Large intestine (tissue), 3 donors: ENCODE measurements at regions not wholly inside any gene's neighbourhood (a gene's known extent, or its start where the extent isn't known, plus 50 kb on each side); places are given as distances from the start of the nearest gene placed in this dataset.

Experiments used
- DNase-seq, 2 donors: peaks; one replicate each; pipeline versions ENCODE4 v3.0.0 to v3.0.0-alpha.2; 2013
- H3K27ac ChIP-seq: one replicate; pipeline ENCODE4 v1.5.1; 2013; ENCODE audit warnings: low read length
- H3K27me3 ChIP-seq: 2 replicates; pipeline ENCODE4 v1.6.1; 2013; ENCODE audit warnings: low read length; ENCODE audit not compliant: control insufficient read depth, insufficient read depth
- H3K36me3 ChIP-seq: 2 replicates; pipeline ENCODE4 v1.6.1; 2013; ENCODE audit warnings: low read length; ENCODE audit not compliant: control insufficient read depth, insufficient read depth
- H3K4me1 ChIP-seq: one replicate; pipeline ENCODE4 v1.6.1; 2013; ENCODE audit warnings: low read length; ENCODE audit not compliant: control insufficient read depth, insufficient read depth
- H3K4me3 ChIP-seq: one replicate; pipeline ENCODE4 v1.5.1; 2013; ENCODE audit warnings: low read length
- H3K9me3 ChIP-seq: one replicate; pipeline ENCODE4 v1.6.1; 2013; ENCODE audit warnings: mild to moderate bottlenecking, low read depth, low read length, moderate library complexity; ENCODE audit not compliant: control insufficient read depth
- WGBS: methylation state at CpG from one replicate; pipeline ENCODE4 v1.1.5; 2013; ENCODE audit warnings: low lambda C conversion rate; ENCODE audit not compliant: insufficient coverage; 5-methylcytosine and 5-hydroxymethylcytosine counted together

DNA sequence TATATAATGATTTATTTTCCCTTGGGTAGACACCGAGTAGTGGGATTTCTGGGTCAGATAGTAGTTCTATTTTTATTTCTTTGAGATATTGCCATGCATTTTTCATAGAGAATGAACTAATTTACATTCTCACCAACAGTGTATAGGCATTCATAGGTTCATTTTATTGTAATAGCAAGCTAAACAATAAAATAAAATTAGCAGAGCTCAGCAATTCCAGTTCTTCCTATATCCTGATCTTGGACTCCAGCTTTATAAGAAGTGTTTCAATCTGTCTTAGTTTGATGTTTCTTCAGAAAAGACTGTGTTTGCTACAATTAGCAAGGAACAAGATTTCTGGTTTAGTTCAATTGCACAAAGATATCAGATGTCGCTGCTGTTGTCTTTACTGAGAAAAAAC, 1024.4 kb upstream of the LRRTM1 start:
- no peak overlapping the region for H3K27ac ChIP-seq
- no peak for DNase-seq
- H3K27me3 ChIP-seq: no peaks in the 10 kb centered on the region
- 100% methylated on average over 1 of the region's 2 CpGs for WGBS
- no peak overlapping the region for H3K4me3 ChIP-seq
- H3K4me1 ChIP-seq: no peaks in the 10 kb centered on the region
- no peaks in the 10 kb centered on the region for H3K9me3 ChIP-seq
- H3K36me3 ChIP-seq: no peaks in the 10 kb centered on the region

DNA sequence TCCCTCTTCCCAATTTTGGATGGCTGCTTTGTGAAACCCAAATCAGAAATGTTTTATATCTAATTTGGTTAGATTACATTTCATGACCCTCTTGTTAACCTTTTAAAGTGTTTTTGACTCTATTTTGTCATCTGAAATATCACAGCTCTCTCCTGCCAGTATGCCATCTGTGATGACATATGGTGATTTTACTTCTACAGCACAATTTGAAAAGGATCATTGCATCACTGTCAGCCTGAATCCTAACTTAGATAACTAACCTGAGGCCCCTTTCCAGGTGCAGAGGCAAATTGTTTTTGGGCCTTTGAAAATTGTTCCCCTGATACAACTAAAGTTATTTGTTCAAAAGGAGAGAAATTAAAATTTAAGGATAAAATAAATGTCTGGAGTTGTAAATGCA, 1023.4 kb upstream of the LRRTM1 start:
- H3K36me3 ChIP-seq: no peaks in the 10 kb centered on the region
- no peak for DNase-seq
- H3K4me1 ChIP-seq: no peaks in the 10 kb centered on the region
- no peaks in the 10 kb centered on the region for H3K27me3 ChIP-seq
- H3K27ac ChIP-seq: no peak overlapping the region
- H3K9me3 ChIP-seq: no peaks in the 10 kb centered on the region
- H3K4me3 ChIP-seq: no peak overlapping the region

DNA sequence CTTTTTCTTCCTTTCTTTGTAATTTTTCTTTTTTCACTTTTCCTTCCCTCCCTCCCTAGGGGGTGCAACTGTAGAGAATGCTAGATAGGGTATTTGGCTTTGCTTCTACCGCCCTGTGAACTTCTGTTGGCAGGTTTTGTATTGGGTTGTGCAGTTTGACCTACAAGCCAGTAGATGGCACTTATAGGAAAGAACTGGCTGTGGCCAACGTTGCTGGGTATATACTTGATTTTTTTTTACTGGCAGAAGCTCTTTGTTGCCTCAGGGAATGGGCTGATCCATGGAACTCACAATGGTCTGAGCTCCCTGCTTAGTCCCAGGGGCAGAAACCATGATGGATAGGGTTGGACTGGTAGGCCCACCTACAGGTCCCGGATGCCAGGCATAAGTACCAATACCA, 1019.5 kb upstream of the LRRTM1 start:
- peaks cover 2% of the 10 kb centered on the region for H3K9me3 ChIP-seq
- no peaks in the 10 kb centered on the region for H3K36me3 ChIP-seq
- H3K4me3 ChIP-seq: no peak overlapping the region
- no peaks in the 10 kb centered on the region for H3K27me3 ChIP-seq
- no peak for DNase-seq
- WGBS: no CpG with 5 or more reads among the region's 3 CpGs
- no peak overlapping the region for H3K27ac ChIP-seq
- no peaks in the 10 kb centered on the region for H3K4me1 ChIP-seq

DNA sequence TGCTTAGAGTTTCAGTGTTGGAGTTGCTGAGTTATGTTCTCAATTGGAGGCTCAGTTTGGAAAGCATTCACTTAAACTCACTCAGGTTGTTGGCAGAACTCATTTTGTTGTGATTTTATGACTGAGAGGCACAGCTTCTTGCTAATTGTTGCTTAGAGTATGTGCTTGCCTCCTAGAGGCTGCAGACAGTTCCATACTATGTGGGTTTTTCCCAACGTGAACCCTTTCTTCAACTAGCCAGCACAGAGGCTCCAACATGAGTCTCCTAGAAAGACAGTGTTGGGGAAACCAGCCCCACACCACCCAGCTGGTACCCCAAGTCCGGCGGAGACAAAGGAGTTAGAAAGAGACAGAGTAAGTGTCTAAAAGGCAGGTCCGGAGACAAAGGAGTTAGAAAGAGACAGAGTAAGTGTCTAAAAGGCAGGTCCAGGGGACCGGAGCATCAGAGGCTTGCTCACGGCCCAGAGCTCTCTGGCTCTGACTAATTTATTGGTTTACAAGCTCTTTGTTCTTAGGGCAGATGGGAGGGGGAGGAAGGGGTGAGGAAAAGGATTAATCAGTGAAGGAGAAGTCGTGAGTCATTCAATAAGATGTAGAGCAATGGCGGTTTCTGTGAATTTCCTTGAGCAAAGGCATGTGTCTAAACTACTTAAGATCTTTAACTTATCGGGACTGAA, 999.7 kb upstream of the LRRTM1 start:
- no peak overlapping the region for H3K27ac ChIP-seq
- H3K4me1 ChIP-seq: peaks cover 3% of the 10 kb centered on the region
- H3K36me3 ChIP-seq: no peaks in the 10 kb centered on the region
- 0% methylated on average over 1 of the region's 9 CpGs for WGBS
- no peaks in the 10 kb centered on the region for H3K27me3 ChIP-seq
- peak; percentile 33 to 69 for DNase-seq
- no peak overlapping the region for H3K4me3 ChIP-seq
- H3K9me3 ChIP-seq: no peaks in the 10 kb centered on the region

DNA sequence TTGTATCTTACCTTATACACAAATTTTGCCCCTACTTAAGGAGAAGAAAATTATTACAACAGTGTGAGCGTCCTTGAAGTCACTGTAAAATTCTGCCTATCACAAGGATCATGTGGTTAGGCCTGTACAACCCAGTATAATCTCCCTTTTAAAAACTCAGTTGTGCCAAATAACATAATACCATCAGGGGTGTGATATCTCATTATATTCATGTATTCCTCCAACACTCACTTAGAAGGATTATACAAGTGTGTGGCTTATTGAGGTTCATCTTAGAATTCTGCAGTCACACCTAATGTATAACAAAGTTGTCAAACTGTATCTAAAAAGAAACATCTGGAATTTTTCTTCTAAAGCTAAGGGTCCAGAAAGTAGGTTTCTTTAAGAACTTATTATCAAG, 998.8 kb upstream of the LRRTM1 start:
- WGBS: no CpG with 5 or more reads among the region's 1 CpG
- H3K36me3 ChIP-seq: no peaks in the 10 kb centered on the region
- H3K27ac ChIP-seq: no peak overlapping the region
- no peak overlapping the region for H3K4me3 ChIP-seq
- H3K27me3 ChIP-seq: no peaks in the 10 kb centered on the region
- no peaks in the 10 kb centered on the region for H3K9me3 ChIP-seq
- no peak for DNase-seq
- peaks cover 3% of the 10 kb centered on the region for H3K4me1 ChIP-seq

DNA sequence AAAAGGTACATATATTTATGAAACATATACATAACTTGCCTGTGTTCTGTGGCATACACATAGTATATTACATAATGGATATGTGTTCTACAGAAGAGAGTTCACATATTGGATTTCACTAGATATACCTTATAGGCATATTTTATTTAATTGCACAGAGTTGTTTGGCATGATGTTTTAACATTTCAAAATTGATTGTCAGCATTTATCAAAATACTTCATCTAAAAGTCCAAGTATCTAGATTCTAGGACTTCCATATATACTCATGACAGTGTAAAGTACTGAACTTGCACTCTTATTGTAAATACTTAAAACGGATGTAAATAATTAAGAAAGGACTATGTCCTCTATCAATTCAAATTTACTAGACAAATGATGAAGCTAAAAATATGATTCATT, 995.3 kb upstream of the LRRTM1 start:
- H3K27ac ChIP-seq: no peak overlapping the region
- WGBS: 80% methylated on average over 1 of the region's 1 CpG

DNA sequence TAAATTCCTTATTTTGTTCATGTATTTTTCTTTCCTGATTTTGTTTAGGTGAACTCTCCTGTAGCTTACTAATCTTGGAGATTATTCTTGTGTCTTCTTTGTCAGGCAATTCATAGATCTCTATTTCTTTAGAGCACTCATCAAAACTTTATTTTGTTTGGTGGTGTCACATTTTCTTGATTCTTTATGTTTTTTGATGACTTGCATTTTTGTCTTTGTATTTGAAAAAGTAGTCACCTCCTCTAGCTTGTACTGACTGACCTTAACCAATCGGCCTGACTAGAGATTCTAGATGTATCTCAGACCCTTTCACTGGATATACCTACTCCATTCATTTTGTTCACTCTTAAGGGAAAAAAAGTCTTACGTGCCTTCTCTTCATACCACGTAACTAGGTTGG, 986.3 kb upstream of the LRRTM1 start:
- H3K27me3 ChIP-seq: no peaks in the 10 kb centered on the region
- H3K4me3 ChIP-seq: no peak overlapping the region
- no peaks in the 10 kb centered on the region for H3K9me3 ChIP-seq
- H3K27ac ChIP-seq: no peak overlapping the region
- H3K4me1 ChIP-seq: no peaks in the 10 kb centered on the region
- no peak for DNase-seq
- H3K36me3 ChIP-seq: no peaks in the 10 kb centered on the region
- no CpG with 5 or more reads among the region's 3 CpGs for WGBS

More for the DNA sequence above, 995.3 kb upstream of the LRRTM1 start:
- H3K9me3 ChIP-seq: no peaks in the 10 kb centered on the region
- H3K36me3 ChIP-seq: no peaks in the 10 kb centered on the region
- peaks cover under 1% of the 10 kb centered on the region for H3K4me1 ChIP-seq
- no peaks in the 10 kb centered on the region for H3K27me3 ChIP-seq
- H3K4me3 ChIP-seq: no peak overlapping the region
- DNase-seq: no peak

DNA sequence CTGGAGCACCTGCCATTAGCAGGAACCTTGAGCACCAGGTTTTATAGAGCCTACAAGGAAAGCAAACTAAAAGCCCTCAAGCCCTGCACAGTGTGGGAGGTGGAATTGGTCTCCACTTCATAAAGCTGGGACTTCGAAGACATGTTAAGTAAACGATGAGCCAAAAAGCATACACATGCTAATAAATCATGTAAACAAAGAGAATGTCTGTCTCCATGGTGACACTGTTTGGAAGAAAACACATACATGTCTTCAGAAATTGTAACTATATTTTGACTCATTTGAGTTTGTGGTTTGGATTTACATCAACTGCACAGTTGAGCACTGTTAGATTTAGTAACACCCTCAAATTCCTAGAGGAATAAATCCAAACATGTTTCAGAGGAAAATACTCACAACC, 978.5 kb upstream of the LRRTM1 start:
- DNase-seq: peak; percentile 17 to 37

DNA sequence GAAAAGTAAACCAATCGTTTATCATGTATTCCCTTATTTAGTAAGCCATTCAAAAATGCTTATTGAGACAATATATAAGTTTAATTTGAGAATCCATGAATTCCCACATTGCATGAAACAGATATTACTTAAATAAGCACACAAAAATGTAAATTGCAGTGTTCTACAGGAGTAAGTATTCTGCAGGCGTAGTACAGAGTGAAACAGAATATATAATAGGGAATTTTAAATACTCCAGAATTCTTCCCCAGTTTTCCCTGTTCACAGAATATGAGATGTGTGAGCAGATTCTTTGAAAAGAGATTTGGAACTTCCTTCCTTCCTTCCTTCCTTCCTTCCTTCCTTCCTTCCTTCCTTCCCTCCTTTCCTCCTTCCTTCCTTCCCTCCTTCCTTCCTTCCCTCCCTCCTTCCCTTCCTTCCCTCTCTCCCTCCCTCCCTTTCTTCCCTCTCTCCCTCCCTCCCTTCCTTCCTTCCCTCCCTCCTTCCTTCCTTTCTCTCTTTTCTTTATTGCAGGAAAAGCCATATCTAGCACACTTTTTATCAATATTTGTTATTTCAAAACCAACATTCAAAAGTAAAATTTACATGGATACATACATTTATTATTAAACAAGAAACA, 977.7 kb upstream of the LRRTM1 start:
- Histone ChIP-seq H3K27ac (no peak overlapping the region), H3K36me3 (no peaks in the 10 kb centered on the region), H3K9me3 (no peaks in the 10 kb centered on the region), H3K4me1 (no peaks in the 10 kb centered on the region), H3K4me3 (no peak overlapping the region), H3K27me3 (no peaks in the 10 kb centered on the region)
- no peak for DNase-seq
- WGBS: 100% methylated on average over 1 of the region's 2 CpGs

More for the DNA sequence above, 978.5 kb upstream of the LRRTM1 start:
- H3K36me3 ChIP-seq: no peaks in the 10 kb centered on the region
- H3K4me3 ChIP-seq: no peak overlapping the region
- 40% methylated on average over 2 of the region's 2 CpGs for WGBS
- H3K27me3 ChIP-seq: no peaks in the 10 kb centered on the region
- no peaks in the 10 kb centered on the region for H3K9me3 ChIP-seq
- no peak overlapping the region for H3K27ac ChIP-seq
- H3K4me1 ChIP-seq: no peaks in the 10 kb centered on the region

DNA sequence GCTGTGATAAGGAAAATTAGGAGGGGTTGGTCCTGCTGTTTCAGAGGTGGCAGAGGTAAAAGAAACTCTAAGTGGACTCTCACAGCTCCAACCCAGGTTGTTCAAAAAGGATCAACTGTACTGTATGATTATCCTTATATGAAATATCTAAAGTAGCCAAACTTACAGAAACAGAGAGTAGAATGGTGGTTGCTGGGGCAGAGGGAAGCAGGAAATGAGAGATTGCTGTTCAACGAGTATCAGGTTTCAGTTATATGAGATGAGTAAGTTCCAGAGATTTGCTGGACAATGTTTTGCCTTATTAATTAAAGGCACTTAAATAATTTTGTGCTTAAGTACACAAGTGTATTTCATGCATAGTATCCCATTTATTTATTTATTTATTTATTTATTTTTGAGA, 972.0 kb upstream of the LRRTM1 start:
- H3K9me3 ChIP-seq: no peaks in the 10 kb centered on the region
- no peaks in the 10 kb centered on the region for H3K4me1 ChIP-seq
- 100% methylated on average over 1 of the region's 1 CpG for WGBS
- H3K4me3 ChIP-seq: no peak overlapping the region
- H3K27me3 ChIP-seq: no peaks in the 10 kb centered on the region
- H3K27ac ChIP-seq: no peak overlapping the region
- H3K36me3 ChIP-seq: no peaks in the 10 kb centered on the region
- no peak for DNase-seq

DNA sequence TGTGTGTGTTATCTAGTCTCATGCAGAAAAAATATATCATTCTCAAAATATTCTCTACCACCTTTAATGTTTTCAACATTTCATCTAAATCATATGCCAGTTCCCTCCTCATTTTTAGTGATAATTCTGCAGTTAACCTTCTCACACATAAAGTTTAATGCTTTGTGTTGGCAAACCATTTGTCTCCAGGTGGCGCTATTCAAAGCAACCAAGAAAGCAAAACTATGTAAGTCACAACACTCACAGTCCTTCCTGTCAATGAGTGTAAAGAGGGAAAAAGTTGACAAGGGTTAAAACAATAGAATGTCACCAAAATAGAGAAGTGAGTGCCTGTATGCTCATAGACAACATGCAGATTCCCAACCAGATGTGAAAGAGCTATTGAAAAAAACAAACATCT, 961.6 kb upstream of the LRRTM1 start:
- WGBS: no CpG with 5 or more reads among the region's 1 CpG
- Histone ChIP-seq H3K4me3 (no peak overlapping the region), H3K27ac (no peak overlapping the region), H3K4me1 (no peaks in the 10 kb centered on the region), H3K9me3 (no peaks in the 10 kb centered on the region), H3K27me3 (no peaks in the 10 kb centered on the region), H3K36me3 (no peaks in the 10 kb centered on the region)
- peak in 1 of 2 donors; percentile 9 for DNase-seq
